GM19395 (cell line): ENCODE measurements at regions not wholly inside any gene's neighbourhood (a gene's known extent, or its start where the extent isn't known, plus 50 kb on each side); places are given as distances from the start of the nearest gene placed in this dataset.
A peak's percentile ranks its signal among the peaks of the same experiment; 100 is the strongest.

ENCODE experiments used
- ATAC-seq: cut with Tn5 transposase; IDR thresholded peaks from one replicate; pipeline ENCODE4 v1.9.1; 2021; ENCODE audit warnings: mild to moderate bottlenecking, moderate library complexity; ENCODE audit not compliant: unreplicated experiment

- ATAC-seq: no peak
These were observed 87.5 kb upstream of the RCN1 start for GRCh38 chr11:32003335-32003734.

- ATAC-seq: no peak
These were observed 88.6 kb upstream of the RCN1 start for GRCh38 chr11:32002311-32002710.

- ATAC-seq: no peak
These were observed 92.9 kb upstream of the RCN1 start for GRCh38 chr11:31997955-31998354.

GRCh38 chr11:31996159-31996881, 94.6 kb upstream of the RCN1 start:
- ATAC-seq: peak; percentile 6

- peak; percentile 84 for ATAC-seq
These were observed 95.3 kb upstream of the RCN1 start for GRCh38 chr11:31995525-31996094.

GRCh38 chr11:31995032-31995431, 95.8 kb upstream of the RCN1 start:
- no peak for ATAC-seq

- ATAC-seq: no peak
These were observed 103.5 kb upstream of the RCN1 start for GRCh38 chr11:31987118-31988005.

- no peak for ATAC-seq
These were observed 104.5 kb upstream of the RCN1 start for GRCh38 chr11:31986201-31986889.

GRCh38 chr11:31981457-31981856, 109.4 kb upstream of the RCN1 start:
- ATAC-seq: no peak

- ATAC-seq: no peak
These were observed 113.5 kb upstream of the RCN1 start for GRCh38 chr11:31977343-31977742.

- ATAC-seq: no peak
These were observed 116.3 kb upstream of the RCN1 start for GRCh38 chr11:31974366-31975136.

GRCh38 chr11:31973172-31973571, 117.7 kb upstream of the RCN1 start:
- ATAC-seq: no peak

- ATAC-seq: no peak
These were observed 118.3 kb upstream of the RCN1 start for GRCh38 chr11:31972623-31973022.

GRCh38 chr11:31969359-31969702, 121.5 kb upstream of the RCN1 start:
- no peak for ATAC-seq

GRCh38 chr11:31968461-31969358, 122.2 kb upstream of the RCN1 start:
- ATAC-seq: no peak

- ATAC-seq: no peak
These were observed 123.3 kb upstream of the RCN1 start for GRCh38 chr11:31967404-31968130.

- ATAC-seq: no peak
These were observed 124.0 kb upstream of the RCN1 start for GRCh38 chr11:31966846-31967245.

GRCh38 chr11:31964181-31964580, 126.7 kb upstream of the RCN1 start:
- no peak for ATAC-seq

GRCh38 chr11:31960126-31960525, 130.7 kb upstream of the RCN1 start:
- no peak for ATAC-seq
